Endothelial cell of umbilical vein (primary cell): ENCODE measurements at regions not wholly inside any gene's neighbourhood (a gene's known extent, or its start where the extent isn't known, plus 50 kb on each side); places are given as distances from the start of the nearest gene placed in this dataset.

Source experiments
- BruUV-seq: library from RNA; stranded (reverse); fragments of 400-500 nt; replicated peaks from 2 replicates; lab custom pipeline; 2021; lab: Mats Ljungman, UMichigan
- CTCF ChIA-PET: fragments of 300-600, 350-600 bp; sonication (Branson Sonifier 250); formaldehyde crosslinking; loops from one replicate; lab custom pipeline; 2021; ENCODE audit warnings: antibody characterized with exemption, inconsistent platforms; lab: Charles Lee
- POLR2A ChIA-PET: fragments of 300-600, 350-600 bp; sonication (Branson Sonifier 250); formaldehyde crosslinking; loops from one replicate; lab custom pipeline; 2021; ENCODE audit warnings: antibody characterized with exemption, inconsistent platforms; lab: Charles Lee
- DNase-seq: peaks from one replicate; pipeline ENCODE4 v3.0.0-alpha.2; 2011; ENCODE audit warnings: low read depth, low spot score
- FAIRE-seq: peaks from 2 replicates; lab custom pipeline; 2011; peaks lifted over from hg19 to GRCh38; lab: Jason Lieb, UNC
- H2AFZ ChIP-seq: 2 replicates; pipeline ENCODE4 v1.6.0; 2012; ENCODE audit warnings: low read depth, low read length, control low read depth, inconsistent platforms
- H3K27ac ChIP-seq: 2 replicates; pipeline ENCODE4 v1.5.1; 2011; ENCODE audit warnings: low read depth, mild to moderate bottlenecking, control low read depth, low read length, moderate library complexity; ENCODE audit not compliant: insufficient read depth
- H3K27me3 ChIP-seq, 2 experiments: 2 replicates each; pipeline versions ENCODE4 v1.6.0 to v1.6.1; 2011; ENCODE audit warnings: low read length in 2 of 2, mixed read lengths in 1 of 2; ENCODE audit not compliant: control insufficient read depth in 2 of 2, insufficient read depth in 2 of 2
- H3K36me3 ChIP-seq, 2 experiments: 2 replicates in 1 of 2; 3 replicates in 1 of 2; pipeline ENCODE4 v1.5.1; 2011; ENCODE audit warnings: low read length in 2 of 2, mild to moderate bottlenecking in 1 of 2, moderate library complexity in 1 of 2; ENCODE audit not compliant: control insufficient read depth in 2 of 2, insufficient read depth in 2 of 2; ENCODE audit errors: extremely low read depth in 1 of 2
- H3K4me1 ChIP-seq: 3 replicates; pipeline ENCODE4 v1.5.1; 2011; ENCODE audit warnings: mild to moderate bottlenecking, low read length; ENCODE audit not compliant: control insufficient read depth, insufficient read depth; ENCODE audit errors: extremely low read depth
- H3K4me2 ChIP-seq: 2 replicates; pipeline ENCODE4 v1.6.1; 2011; ENCODE audit warnings: low read length, control low read depth, mixed read lengths; ENCODE audit not compliant: insufficient read depth
- H3K4me3 ChIP-seq, 3 experiments: fragments of 200-600 bp in 1 of 3; sonication (generic), shearing (Covaris generic) in 1 of 3; replicated peaks in 1 of 3; 2 replicates each; pipeline ENCODE4 v1.5.1; 2011 to 2016; ENCODE audit warnings: control low read depth in 3 of 3, low read length in 3 of 3, mild to moderate bottlenecking in 2 of 3, inconsistent platforms in 1 of 3, low read depth in 1 of 3, moderate library complexity in 1 of 3; ENCODE audit not compliant: insufficient read depth in 1 of 3
- H3K79me2 ChIP-seq: 2 replicates; pipeline ENCODE4 v1.6.0; 2012; ENCODE audit warnings: low read length, inconsistent platforms; ENCODE audit not compliant: control insufficient read depth, insufficient read depth
- H3K9ac ChIP-seq: replicated peaks from 2 replicates; pipeline ENCODE3; 2011; ENCODE audit warnings: low read length, control low read depth; ENCODE audit not compliant: insufficient read depth; ENCODE audit errors: extremely low read depth
- H3K9me1 ChIP-seq: replicated peaks from 3 replicates; pipeline ENCODE4 v1.6.0; 2011; ENCODE audit warnings: mild to moderate bottlenecking, low read length; ENCODE audit not compliant: control insufficient read depth, insufficient read depth; ENCODE audit errors: extremely low read depth
- H3K9me3 ChIP-seq: replicated peaks from 2 replicates; pipeline ENCODE4 v1.5.1; 2012; ENCODE audit warnings: low read length, inconsistent platforms; ENCODE audit not compliant: control insufficient read depth, insufficient read depth
- H4K20me1 ChIP-seq: replicated peaks from 2 replicates; pipeline ENCODE3; 2011; ENCODE audit warnings: mild to moderate bottlenecking, low read length; ENCODE audit not compliant: control insufficient read depth, insufficient read depth; ENCODE audit errors: extremely low read depth
- EZH2 ChIP-seq: IDR thresholded peaks from 2 replicates; pipeline ENCODE4 v1.6.1; 2012; ENCODE audit warnings: borderline replicate concordance, low read depth, mild to moderate bottlenecking, moderate library complexity, low read length, inconsistent platforms; ENCODE audit not compliant: severe bottlenecking
- FOS ChIP-seq: IDR thresholded peaks from 2 replicates; pipeline ENCODE4 v1.6.1; 2011; ENCODE audit warnings: mild to moderate bottlenecking, low read length, moderate library complexity, borderline replicate concordance; ENCODE audit not compliant: insufficient read depth
- GATA2 ChIP-seq: IDR thresholded peaks from 2 replicates; pipeline ENCODE4 v1.7.0; 2011; ENCODE audit warnings: low read depth, mild to moderate bottlenecking, moderate library complexity, mixed read lengths, low read length; ENCODE audit not compliant: insufficient read length, insufficient read depth
- JUN ChIP-seq: IDR thresholded peaks from 2 replicates; pipeline ENCODE4 v1.6.1; 2011; ENCODE audit warnings: borderline replicate concordance, low read depth; ENCODE audit not compliant: insufficient read length, insufficient read depth
- MYC ChIP-seq: IDR thresholded peaks from one replicate; pipeline ENCODE4 v1.6.1; 2011; ENCODE audit warnings: mild to moderate bottlenecking, low read depth, low read length
- POLR2A ChIP-seq: IDR thresholded peaks from 2 replicates; pipeline ENCODE4 v1.6.1; 2012; ENCODE audit warnings: low read depth, mild to moderate bottlenecking, control low read depth, low read length
- POLR2AphosphoS5 ChIP-seq: IDR thresholded peaks from 2 replicates; pipeline ENCODE4 v1.6.1; 2012; ENCODE audit warnings: low read depth, mild to moderate bottlenecking, control low read depth, low read length, moderate library complexity; ENCODE audit not compliant: insufficient read depth
- dilution Hi-C: fragments of 300-500 bp; cut with MboI; formaldehyde crosslinking; loops from one replicate; pipeline ENCODE4 v1.15.0; 2019; ENCODE audit warnings: low sequenced_read_pairs; ENCODE audit not compliant: extremely low pct_ligation_motif_present
- intact Hi-C: fragments of 100-400 bp; cut with micrococcal nuclease; formaldehyde crosslinking; loops from one replicate; pipeline ENCODE4 v1.10.0; 2022
- TF ChIP-seq, protein P1 (sequence below), 2 donors: IDR thresholded peaks; 1 replicate in 1 of 2; 2 replicates in 1 of 2; pipeline ENCODE4 v1.5.1; 2011; ENCODE audit warnings: low read length in 2 of 2, mild to moderate bottlenecking in 2 of 2, moderate library complexity in 2 of 2, control low read depth in 1 of 2, inconsistent platforms in 1 of 2, low read depth in 1 of 2; ENCODE audit not compliant: insufficient read depth in 1 of 2; ENCODE audit errors: extremely low read depth in 1 of 2
- TF ChIP-seq, protein P2 (sequence below): IDR thresholded peaks from 2 replicates; pipeline ENCODE4 v1.6.1; 2011; ENCODE audit not compliant: insufficient read depth, insufficient read length

DNA sequence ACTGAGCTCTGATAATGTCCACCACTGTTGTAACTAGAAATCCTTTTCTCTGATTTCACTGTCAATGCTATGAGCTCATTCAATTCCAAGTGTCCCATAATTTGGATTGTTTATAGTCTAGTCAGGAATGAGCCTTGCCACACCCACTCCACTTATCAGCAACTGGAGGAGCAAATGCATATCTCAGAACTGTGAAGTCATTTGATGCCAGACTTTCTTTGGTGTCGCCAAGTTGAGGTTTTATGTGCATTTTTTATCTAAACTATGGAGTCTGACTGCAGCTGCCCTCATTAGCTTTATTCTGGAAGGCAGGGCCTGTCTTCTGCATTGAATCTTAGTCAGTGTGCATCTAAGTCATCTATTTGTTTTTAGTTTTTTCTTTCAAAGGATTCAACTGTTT lies 361.3 kb downstream of the PMP22 start:
- Histone ChIP-seq H3K9ac (no peak overlapping the region), H3K4me2 (no peak overlapping the region), H3K9me3 (no peaks in the 10 kb centered on the region), H4K20me1 (no peaks in the 10 kb centered on the region), H3K4me1 (no peaks in the 10 kb centered on the region), H3K36me3 (no peaks in the 10 kb centered on the region), H3K27me3 (no peaks in the 10 kb centered on the region), H3K9me1 (no peaks in the 10 kb centered on the region), H3K27ac (no peak overlapping the region), H3K79me2 (no peaks in the 10 kb centered on the region), H2AFZ (no peak overlapping the region), H3K4me3 (no peak overlapping the region)
- no peak for FAIRE-seq
- ChIA-PET CTCF (interaction anchor here (1.2 kb wide), 1 partner anchor 23 kb away, joined by 3 read pairs; no protein-coding TSS in a partner anchor), POLR2A (no interaction called here)
- dilution Hi-C loops (no loop called here), intact Hi-C loops (no loop called here)
- TF ChIP-seq MYC (no peak), FOS (no peak), EZH2 (no peak), GATA2 (no peak), POLR2A (no peak), JUN (no peak), POLR2AphosphoS5 (no peak)
- TF ChIP-seq, protein P1, sequence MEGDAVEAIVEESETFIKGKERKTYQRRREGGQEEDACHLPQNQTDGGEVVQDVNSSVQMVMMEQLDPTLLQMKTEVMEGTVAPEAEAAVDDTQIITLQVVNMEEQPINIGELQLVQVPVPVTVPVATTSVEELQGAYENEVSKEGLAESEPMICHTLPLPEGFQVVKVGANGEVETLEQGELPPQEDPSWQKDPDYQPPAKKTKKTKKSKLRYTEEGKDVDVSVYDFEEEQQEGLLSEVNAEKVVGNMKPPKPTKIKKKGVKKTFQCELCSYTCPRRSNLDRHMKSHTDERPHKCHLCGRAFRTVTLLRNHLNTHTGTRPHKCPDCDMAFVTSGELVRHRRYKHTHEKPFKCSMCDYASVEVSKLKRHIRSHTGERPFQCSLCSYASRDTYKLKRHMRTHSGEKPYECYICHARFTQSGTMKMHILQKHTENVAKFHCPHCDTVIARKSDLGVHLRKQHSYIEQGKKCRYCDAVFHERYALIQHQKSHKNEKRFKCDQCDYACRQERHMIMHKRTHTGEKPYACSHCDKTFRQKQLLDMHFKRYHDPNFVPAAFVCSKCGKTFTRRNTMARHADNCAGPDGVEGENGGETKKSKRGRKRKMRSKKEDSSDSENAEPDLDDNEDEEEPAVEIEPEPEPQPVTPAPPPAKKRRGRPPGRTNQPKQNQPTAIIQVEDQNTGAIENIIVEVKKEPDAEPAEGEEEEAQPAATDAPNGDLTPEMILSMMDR (IDR thresholded peaks at IDR 0.05; ENCODE audit: extremely low read depth in 1 of 2, insufficient read depth in 1 of 2, low read depth in 1 of 2, low read length in 2 of 2): no peak
- TF ChIP-seq, protein P2, sequence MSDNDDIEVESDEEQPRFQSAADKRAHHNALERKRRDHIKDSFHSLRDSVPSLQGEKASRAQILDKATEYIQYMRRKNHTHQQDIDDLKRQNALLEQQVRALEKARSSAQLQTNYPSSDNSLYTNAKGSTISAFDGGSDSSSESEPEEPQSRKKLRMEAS: no peak
- BruUV-seq: no TSS peak
- DNase-seq: no peak
